Stimulated activated CD4-positive, alpha-beta T cell treated with anti-CD3 and anti-CD28 coated beads, Interleukin-1b, Interleukin-23, amount 100 ng/mL, for 24 hours (primary cell): ENCODE measurements at regions not wholly inside any gene's neighbourhood (a gene's known extent, or its start where the extent isn't known, plus 50 kb on each side); places are given as distances from the start of the nearest gene placed in this dataset.

Experiments used
- DNase-seq, 4 experiments: peaks; one replicate each; pipeline ENCODE4 v3.0.0-alpha.2; 2020; ENCODE audit warnings: low read depth in 4 of 4, low spot score in 1 of 4

- no peak for DNase-seq
Observed at GRCh38 chr15:35768949-35769348, 223.0 kb upstream of the DPH6 start.

GRCh38 chr15:35769656-35770055 is 223.7 kb upstream of the DPH6 start:
- no peak for DNase-seq

GRCh38 chr15:35771746-35772442 is 225.9 kb upstream of the DPH6 start:
- DNase-seq, result no peak

- DNase-seq, result no peak
Observed at GRCh38 chr15:35774653-35775052, 228.7 kb upstream of the DPH6 start.

GRCh38 chr15:35775471-35775870 is 229.5 kb upstream of the DPH6 start:
- DNase-seq, result no peak

GRCh38 chr15:35777061-35777460 is 231.1 kb upstream of the DPH6 start:
- DNase-seq, result no peak

- DNase-seq, result no peak
Observed at GRCh38 chr15:35783203-35783602, 237.2 kb upstream of the DPH6 start.

GRCh38 chr15:35784745-35785144 is 238.8 kb upstream of the DPH6 start:
- DNase-seq, result no peak

GRCh38 chr15:35810007-35810406 is 264.0 kb upstream of the DPH6 start:
- no peak for DNase-seq

- no peak for DNase-seq
Observed at GRCh38 chr15:35813573-35813972, 267.6 kb upstream of the DPH6 start.

- DNase-seq, result no peak
Observed at GRCh38 chr15:35818846-35819245, 272.9 kb upstream of the DPH6 start.

- DNase-seq, result no peak
Observed at GRCh38 chr15:35822153-35822552, 276.2 kb upstream of the DPH6 start.

- DNase-seq, result no peak
Observed at GRCh38 chr15:35827141-35827540, 281.2 kb upstream of the DPH6 start.

- DNase-seq, result no peak
Observed at GRCh38 chr15:35827911-35828310, 281.9 kb upstream of the DPH6 start.

GRCh38 chr15:35833581-35833980 is 287.6 kb upstream of the DPH6 start:
- DNase-seq, result no peak

- no peak for DNase-seq
Observed at GRCh38 chr15:35834216-35834830, 288.4 kb upstream of the DPH6 start.

GRCh38 chr15:35834866-35835265 is 288.9 kb upstream of the DPH6 start:
- DNase-seq, result no peak

- DNase-seq, result no peak
Observed at GRCh38 chr15:35838424-35839111, 292.6 kb upstream of the DPH6 start.

- no peak for DNase-seq
Observed at GRCh38 chr15:35842631-35843030, 296.7 kb upstream of the DPH6 start.

GRCh38 chr15:35843498-35843897 is 297.5 kb upstream of the DPH6 start:
- DNase-seq, result no peak

GRCh38 chr15:35850284-35850683 is 304.3 kb upstream of the DPH6 start:
- no peak for DNase-seq

- DNase-seq, result no peak
Observed at GRCh38 chr15:35851491-35851890, 305.5 kb upstream of the DPH6 start.
